ENCODE measurements at regions not wholly inside any gene's neighbourhood (a gene's known extent, or its start where the extent isn't known, plus 50 kb on each side); places are given as distances from the start of the nearest gene placed in this dataset.
"Not testable (repeated sequence)": the region's sequence is repeated elsewhere in the genome, so short reads cannot be mapped to it uniquely, and the experiment has no call there.

GRCh38 chr6:105681061-105681460 is 278.2 kb upstream of the PREP start:
- no peak for DNase-seq (ENCODE audit: low read depth)
- no peak for TF ChIP-seq CTCF (IDR thresholded peaks at IDR 0.05; ENCODE audit: low read depth, low read length, missing control alignments)
- no peak overlapping the region for H3K4me3 ChIP-seq (ENCODE audit: low read depth, low read length)

GRCh38 chr6:105680131-105680530 is 277.2 kb upstream of the PREP start:
- DNase-seq (ENCODE audit: low read depth), result no peak
- TF ChIP-seq CTCF (IDR thresholded peaks at IDR 0.05; ENCODE audit: low read depth, low read length, missing control alignments), result no peak
- no peak overlapping the region for H3K4me3 ChIP-seq (ENCODE audit: low read depth, low read length)

GRCh38 chr6:105678516-105678915 is 275.6 kb upstream of the PREP start:
- no peak overlapping the region for H3K4me3 ChIP-seq (ENCODE audit: low read depth, low read length)
- no peak for TF ChIP-seq CTCF (IDR thresholded peaks at IDR 0.05; ENCODE audit: low read depth, low read length, missing control alignments)
- DNase-seq (ENCODE audit: low read depth), result no peak

- DNase-seq (ENCODE audit: low read depth), result no peak
- no peak for TF ChIP-seq CTCF (IDR thresholded peaks at IDR 0.05; ENCODE audit: low read depth, low read length, missing control alignments)
- no peak overlapping the region for H3K4me3 ChIP-seq (ENCODE audit: low read depth, low read length)
Measured at GRCh38 chr6:105677671-105678475, 275.0 kb upstream of the PREP start.

- no peak for TF ChIP-seq CTCF (IDR thresholded peaks at IDR 0.05; ENCODE audit: low read depth, low read length, missing control alignments)
- H3K4me3 ChIP-seq (ENCODE audit: low read depth, low read length), result no peak overlapping the region
- DNase-seq (ENCODE audit: low read depth), result no peak
Measured at GRCh38 chr6:105676857-105677256, 274.0 kb upstream of the PREP start.

GRCh38 chr6:105675715-105676397 is 273.0 kb upstream of the PREP start:
- DNase-seq (ENCODE audit: low read depth), result no peak

GRCh38 chr6:105672856-105673538 is 270.1 kb upstream of the PREP start:
- not testable (repeated sequence) for DNase-seq (ENCODE audit: low read depth); H3K4me3 ChIP-seq (ENCODE audit: low read depth, low read length)

More at GRCh38 chr6:105675715-105676397, 273.0 kb upstream of the PREP start:
- H3K4me3 ChIP-seq (ENCODE audit: low read depth, low read length), result no peak overlapping the region
- no peak for TF ChIP-seq CTCF (IDR thresholded peaks at IDR 0.05; ENCODE audit: low read depth, low read length, missing control alignments)

All from GM12864 (cell line).